SK-N-MC (cell line): ENCODE measurements at regions not wholly inside any gene's neighbourhood (a gene's known extent, or its start where the extent isn't known, plus 50 kb on each side); places are given as distances from the start of the nearest gene placed in this dataset.

ENCODE experiments used
- DNase-seq: peaks from one replicate; pipeline ENCODE4 v3.0.0-alpha.2; 2011; ENCODE audit warnings: low read depth, low spot score
- H3K27ac ChIP-seq: fragments of 200-600 bp; sonication (generic); 2 replicates; pipeline ENCODE4 v1.5.1; 2016; ENCODE audit warnings: mixed run types
- H3K36me3 ChIP-seq: fragments of 200-600 bp; sonication (generic); 2 replicates; pipeline ENCODE4 v1.6.1; 2017; ENCODE audit warnings: antibody characterized with exemption, low read length, mixed read lengths; ENCODE audit not compliant: insufficient read depth
- H3K4me3 ChIP-seq: fragments of 200-600 bp; sonication (generic); 2 replicates; pipeline ENCODE4 v1.5.1; 2016
- H3K9ac ChIP-seq: fragments of 200-600 bp; sonication (generic); 2 replicates; pipeline ENCODE4 v1.8.0; 2017; ENCODE audit warnings: mixed run types, mixed read lengths; ENCODE audit not compliant: insufficient read length
- H3K9me3 ChIP-seq: fragments of 200-600 bp; sonication (generic); 2 replicates; pipeline ENCODE4 v1.6.1; 2017; ENCODE audit warnings: low read depth, mild to moderate bottlenecking, antibody characterized with exemption, low read length, moderate library complexity, mixed read lengths
- EZH2 ChIP-seq: fragments of 200-600 bp; sonication (generic); IDR thresholded peaks from one replicate; pipeline ENCODE4 v1.6.1; 2017; ENCODE audit warnings: antibody characterized with exemption
- FOXP2 ChIP-seq: optimal IDR thresholded peaks from 2 replicates; pipeline ENCODE3; 2011; ENCODE audit warnings: mild to moderate bottlenecking, moderate library complexity; ENCODE audit not compliant: insufficient read depth; ENCODE audit errors: extremely low read length, control extremely low read depth
- POLR2AphosphoS5 ChIP-seq: IDR thresholded peaks from 2 replicates; pipeline ENCODE4 v1.6.1; 2012; ENCODE audit warnings: mild to moderate bottlenecking, low read depth, low read length, borderline replicate concordance

GRCh38 chr10:25689346-25690100 lies 244.5 kb upstream of the MYO3A start:
- Histone ChIP-seq H3K4me3 (no peak overlapping the region), H3K9ac (no peak overlapping the region), H3K36me3 (no peaks in the 10 kb centered on the region), H3K27ac (no peak overlapping the region), H3K9me3 (no peaks in the 10 kb centered on the region)
- TF ChIP-seq EZH2, result no peak
- TF ChIP-seq POLR2AphosphoS5, result no peak
- no peak for TF ChIP-seq FOXP2
- no peak for DNase-seq

GRCh38 chr10:25692761-25693160 lies 241.3 kb upstream of the MYO3A start:
- TF ChIP-seq POLR2AphosphoS5, result no peak
- TF ChIP-seq FOXP2, result no peak
- TF ChIP-seq EZH2, result no peak
- H3K36me3 ChIP-seq, result no peaks in the 10 kb centered on the region
- no peaks in the 10 kb centered on the region for H3K9me3 ChIP-seq
- H3K9ac ChIP-seq, result no peak overlapping the region
- no peak overlapping the region for H3K4me3 ChIP-seq
- no peak overlapping the region for H3K27ac ChIP-seq
- no peak for DNase-seq

- Histone ChIP-seq H3K36me3 (no peaks in the 10 kb centered on the region), H3K9me3 (no peaks in the 10 kb centered on the region), H3K9ac (no peak overlapping the region), H3K4me3 (no peak overlapping the region), H3K27ac (no peak overlapping the region)
- DNase-seq, result no peak
- no peak for TF ChIP-seq FOXP2
- TF ChIP-seq EZH2, result no peak
- no peak for TF ChIP-seq POLR2AphosphoS5
These were observed 239.7 kb upstream of the MYO3A start for GRCh38 chr10:25694206-25694933.

GRCh38 chr10:25694971-25695370 lies 239.1 kb upstream of the MYO3A start:
- TF ChIP-seq FOXP2, result no peak
- no peak for TF ChIP-seq EZH2
- TF ChIP-seq POLR2AphosphoS5, result no peak
- Histone ChIP-seq H3K9ac (no peak overlapping the region), H3K36me3 (no peaks in the 10 kb centered on the region), H3K4me3 (no peak overlapping the region), H3K9me3 (no peaks in the 10 kb centered on the region), H3K27ac (no peak overlapping the region)
- no peak for DNase-seq

- no peak overlapping the region for H3K4me3 ChIP-seq
- TF ChIP-seq POLR2AphosphoS5 (no peak), FOXP2 (no peak), EZH2 (no peak)
- no peaks in the 10 kb centered on the region for H3K36me3 ChIP-seq
- H3K9me3 ChIP-seq, result no peaks in the 10 kb centered on the region
- no peak overlapping the region for H3K27ac ChIP-seq
- no peak overlapping the region for H3K9ac ChIP-seq
- DNase-seq, result no peak
These were observed 238.4 kb upstream of the MYO3A start for GRCh38 chr10:25695586-25695985.

- DNase-seq, result no peak
- H3K4me3 ChIP-seq, result no peak overlapping the region
- no peak overlapping the region for H3K9ac ChIP-seq
- no peaks in the 10 kb centered on the region for H3K9me3 ChIP-seq
- TF ChIP-seq POLR2AphosphoS5, result no peak
- TF ChIP-seq FOXP2, result no peak
- TF ChIP-seq EZH2, result no peak
- no peaks in the 10 kb centered on the region for H3K36me3 ChIP-seq
- no peak overlapping the region for H3K27ac ChIP-seq
These were observed 237.9 kb upstream of the MYO3A start for GRCh38 chr10:25696013-25696708.

GRCh38 chr10:25697412-25697811 lies 236.6 kb upstream of the MYO3A start:
- no peak for DNase-seq
- Histone ChIP-seq H3K27ac (no peak overlapping the region), H3K4me3 (no peak overlapping the region), H3K36me3 (no peaks in the 10 kb centered on the region), H3K9me3 (no peaks in the 10 kb centered on the region), H3K9ac (no peak overlapping the region)
- TF ChIP-seq FOXP2, result no peak
- no peak for TF ChIP-seq EZH2
- no peak for TF ChIP-seq POLR2AphosphoS5

GRCh38 chr10:25698638-25699037 lies 235.4 kb upstream of the MYO3A start:
- Histone ChIP-seq H3K36me3 (no peaks in the 10 kb centered on the region), H3K9ac (no peak overlapping the region), H3K4me3 (no peak overlapping the region), H3K27ac (no peak overlapping the region), H3K9me3 (no peaks in the 10 kb centered on the region)
- TF ChIP-seq EZH2 (no peak), FOXP2 (no peak), POLR2AphosphoS5 (no peak)
- no peak for DNase-seq
